ENCODE measurements at regions not wholly inside any gene's neighbourhood (a gene's known extent, or its start where the extent isn't known, plus 50 kb on each side); places are given as distances from the start of the nearest gene placed in this dataset.

- TF ChIP-seq YY1 (IDR thresholded peaks at IDR 0.05; ENCODE audit: insufficient read depth, insufficient replicate concordance, low read depth, low read length) (peak; percentile 6), MAX (IDR thresholded peaks at IDR 0.05) (no peak; the same call in none of the 2 replicates), RNF2 (conservative IDR thresholded peaks at IDR 0.05; ENCODE audit: low read depth) (0 out of 2 replicates have a peak, but pooled peaks have one; percentile 55), KLF16 (CRISPR knock-in tag; IDR thresholded peaks at IDR 0.05) (peak in 1 of 2 experiments; percentile 90; a peak in 2 of 4 replicates), HBP1 (CRISPR knock-in tag; IDR thresholded peaks at IDR 0.05; ENCODE audit: low read depth) (peak; percentile 60; the same call in 1 of the 2 replicates), NR2F6 (IDR thresholded peaks at IDR 0.05) (peak; percentile 98), NR2F6 (CRISPR knock-in tag; IDR thresholded peaks at IDR 0.05) (peak; percentile 93), ZBTB1 (CRISPR knock-in tag; IDR thresholded peaks at IDR 0.05; ENCODE audit: borderline replicate concordance) (no peak), DPF2 (CRISPR knock-in tag; IDR thresholded peaks at IDR 0.05; ENCODE audit: borderline replicate concordance, low read depth) (peak; percentile 93), RBFOX2 (IDR thresholded peaks at IDR 0.05; ENCODE audit: low read depth, low read length) (no peak), MED8 (CRISPR knock-in tag; IDR thresholded peaks at IDR 0.05; ENCODE audit: insufficient replicate concordance) (peak; percentile 65), DMTF1 (CRISPR knock-in tag; IDR thresholded peaks at IDR 0.05) (no peak), ZNF800 (CRISPR knock-in tag; IDR thresholded peaks at IDR 0.05) (0 out of 2 replicates have a peak, but pooled peaks have one; percentile 31), CBFB (CRISPR knock-in tag; IDR thresholded peaks at IDR 0.05) (peak; percentile 98), DNMT3B (CRISPR knock-in tag; conservative IDR thresholded peaks at IDR 0.05) (peak; percentile 95; the same call in 1 of the 2 replicates), ZNF235 (CRISPR knock-in tag; IDR thresholded peaks at IDR 0.05; ENCODE audit: borderline replicate concordance) (no peak), ZNF562 (CRISPR knock-in tag; IDR thresholded peaks at IDR 0.05; ENCODE audit: borderline replicate concordance) (no peak), ZNF296 (CRISPR knock-in tag; conservative IDR thresholded peaks at IDR 0.05) (no peak), RAD21 (CRISPR knock-in tag; IDR thresholded peaks at IDR 0.05) (0 out of 2 replicates have a peak, but pooled peaks have one; percentile 16), ZNF652 (CRISPR knock-in tag; IDR thresholded peaks at IDR 0.05; ENCODE audit: borderline replicate concordance, low read depth) (peak; percentile 12; the same call in 1 of the 2 replicates), EZH2 (conservative IDR thresholded peaks at IDR 0.05; ENCODE audit: low read depth, low read length) (no peak), ERF (CRISPR knock-in tag; IDR thresholded peaks at IDR 0.05) (peak; percentile 63; the same call in 1 of the 2 replicates), MIER3 (CRISPR knock-in tag; IDR thresholded peaks at IDR 0.05; ENCODE audit: borderline replicate concordance) (peak; percentile 93), THAP8 (CRISPR knock-in tag; IDR thresholded peaks at IDR 0.05; ENCODE audit: borderline replicate concordance) (no peak)
Observed at GRCh38 chr1:55428944-55429931, 214.1 kb upstream of the USP24 start (continued).
